ENCODE measurements at regions not wholly inside any gene's neighbourhood (a gene's known extent, or its start where the extent isn't known, plus 50 kb on each side); places are given as distances from the start of the nearest gene placed in this dataset.

- DNase-seq (ENCODE audit: low read depth in 1 of 2, low spot score in 1 of 2) (no peak), ATAC-seq (no peak), FAIRE-seq (no peak)
- Histone ChIP-seq H3K4me2 (no peak overlapping the region), H3K4me3 (no peak overlapping the region), H3K4me1 (peaks cover 24% of the 10 kb centered on the region), H3K9me3 (peaks cover 14% of the 10 kb centered on the region), H3K27ac (no peak overlapping the region)
- 72% methylated on average over 5 of the region's 5 CpGs for WGBS (ENCODE audit: missing lambda C conversion rate)
- POLR2A ChIA-PET = no interaction called here
- TF ChIP-seq RFX5 (IDR thresholded peaks at IDR 0.05) (no peak), FOXS1 (CRISPR knock-in tag; IDR thresholded peaks at IDR 0.05) (no peak), ZFP36 (IDR thresholded peaks at IDR 0.05; ENCODE audit: borderline replicate concordance, partially characterized antibody) (no peak), ATOH8 (CRISPR knock-in tag; IDR thresholded peaks at IDR 0.05; ENCODE audit: low read depth) (no peak), ELK1 (IDR thresholded peaks at IDR 0.05; ENCODE audit: low read depth, low read length) (no peak), ZSCAN20 (CRISPR knock-in tag; IDR thresholded peaks at IDR 0.05) (no peak), MAFK (IDR thresholded peaks at IDR 0.05; ENCODE audit: partially characterized antibody) (no peak), CBX8 (IDR thresholded peaks at IDR 0.05) (no peak), CHD2 (IDR thresholded peaks at IDR 0.05; ENCODE audit: low read length, partially characterized antibody) (no peak), HDAC2 (IDR thresholded peaks at IDR 0.05) (no peak), E2F6 (IDR thresholded peaks at IDR 0.05; ENCODE audit: borderline replicate concordance, low read depth) (no peak), POLR2AphosphoS2 (conservative IDR thresholded peaks at IDR 0.05; ENCODE audit: low read length) (no peak)
- CTCF ChIA-PET = no interaction called here
These were observed 178.3 kb downstream of the EMP1 start for GRCh38 chr12:13374793-13375192.

GRCh38 chr12:13373803-13374202 lies 177.3 kb downstream of the EMP1 start:
- TF ChIP-seq ATOH8 (CRISPR knock-in tag; IDR thresholded peaks at IDR 0.05; ENCODE audit: low read depth) (no peak), CBX8 (IDR thresholded peaks at IDR 0.05) (no peak), POLR2A (IDR thresholded peaks at IDR 0.05; ENCODE audit: low read length) (no peak), ZFP36 (IDR thresholded peaks at IDR 0.05; ENCODE audit: borderline replicate concordance, partially characterized antibody) (no peak), SMC3 (IDR thresholded peaks at IDR 0.05) (no peak), HES2 (IDR thresholded peaks at IDR 0.05) (no peak), E2F6 (IDR thresholded peaks at IDR 0.05; ENCODE audit: borderline replicate concordance, low read depth) (no peak), HEYL (CRISPR knock-in tag; IDR thresholded peaks at IDR 0.05) (no peak), RAD21 (conservative IDR thresholded peaks at IDR 0.05 in 1 of 2, IDR thresholded peaks at IDR 0.05 in 1 of 2) (no peak), EHF (CRISPR knock-in tag; IDR thresholded peaks at IDR 0.05) (no peak), CTCF (IDR thresholded peaks at IDR 0.05) (no peak), EHMT2 (IDR thresholded peaks at IDR 0.05; ENCODE audit: low read depth) (no peak), CHD4 (IDR thresholded peaks at IDR 0.05; ENCODE audit: borderline replicate concordance) (no peak), HOXB5 (CRISPR knock-in tag; IDR thresholded peaks at IDR 0.05) (no peak), RFX5 (IDR thresholded peaks at IDR 0.05) (no peak)
- ATAC-seq = no peak
- no peak for DNase-seq (ENCODE audit: low read depth in 1 of 2, low spot score in 1 of 2)
- H3K4me1 ChIP-seq = peaks cover 24% of the 10 kb centered on the region
- FAIRE-seq = no peak
- no peak overlapping the region for H3K27ac ChIP-seq
- CTCF ChIA-PET = interaction anchor here (0.8 to 3.2 kb wide), 2 partner anchors 11 to 14 kb away, joined by 3 to 16 read pairs; no protein-coding TSS in a partner anchor
- H3K9me3 ChIP-seq = peaks cover 14% of the 10 kb centered on the region
- 42% methylated on average over 2 of the region's 2 CpGs for WGBS (ENCODE audit: missing lambda C conversion rate)
- H3K4me3 ChIP-seq = no peak overlapping the region
- H3K4me2 ChIP-seq = no peak overlapping the region
- POLR2A ChIA-PET = no interaction called here

Data from A549 (cell line).